ENCODE measurements at regions not wholly inside any gene's neighbourhood (a gene's known extent, or its start where the extent isn't known, plus 50 kb on each side); places are given as distances from the start of the nearest gene placed in this dataset.

DNA sequence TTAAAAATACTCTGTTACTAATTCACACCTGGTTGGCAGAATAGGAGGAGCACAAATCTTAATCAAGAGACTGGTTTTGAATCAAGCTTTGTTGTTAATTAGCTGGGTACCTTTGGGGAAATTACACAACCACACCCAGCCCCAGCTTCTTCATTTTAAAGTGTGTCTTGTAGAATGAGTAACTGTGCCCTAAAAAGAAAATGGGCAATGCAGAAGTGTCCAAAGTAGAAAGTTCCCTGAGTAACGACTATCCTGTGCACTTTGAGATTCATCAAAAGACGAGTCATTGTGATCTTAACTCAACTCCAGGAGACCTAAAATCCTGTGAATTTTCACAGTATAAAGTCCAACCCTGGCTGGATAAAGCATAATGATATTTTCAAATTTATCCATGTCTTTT, 792.3 kb upstream of the HS3ST1 start:
- Histone ChIP-seq H2AFZ (replicated peaks; ENCODE audit: low read length, poor library complexity) (no peak overlapping the region), H3K36me3 (ENCODE audit: control insufficient read depth, insufficient read depth, low read length) (no peaks in the 10 kb centered on the region), H2AK5ac (ENCODE audit: low read depth, low read length) (no peak overlapping the region), H3K4ac (ENCODE audit: low read depth, low read length) (no peak overlapping the region), H3K23ac (ENCODE audit: low read depth, low read length) (no peak overlapping the region), H4K8ac (ENCODE audit: low read depth in 2 of 2, low read length in 2 of 2) (no peak overlapping the region), H3K56ac (ENCODE audit: extremely low read depth, insufficient read depth, low read length) (no peak overlapping the region), H3K4me3 (ENCODE audit: insufficient read depth, low read depth, low read length) (no peak overlapping the region), H3K27ac (ENCODE audit: insufficient read depth, low read length) (no peak overlapping the region), H2BK5ac (ENCODE audit: low read depth, low read length, poor library complexity, severe bottlenecking) (no peak overlapping the region), H3K4me2 (ENCODE audit: low read depth, low read length) (no peak overlapping the region), H2BK20ac (ENCODE audit: low read depth, low read length) (no peak overlapping the region), H4K91ac (ENCODE audit: insufficient read depth, low read depth, low read length) (no peak overlapping the region), H2BK120ac (ENCODE audit: low read depth, low read length) (no peak overlapping the region), H3K9me3 (ENCODE audit: control insufficient read depth, insufficient read depth, low read length) (no peaks in the 10 kb centered on the region; the same call in 1 of the 2 replicates), H3K79me1 (ENCODE audit: low read depth in 1 of 2, low read length in 2 of 2) (no peaks in the 10 kb centered on the region), H3K14ac (replicated peaks; ENCODE audit: low read depth, low read length) (no peak overlapping the region), H4K5ac (ENCODE audit: low read depth, low read length) (no peak overlapping the region), H3K27me3 (ENCODE audit: control insufficient read depth, insufficient read depth, low read length) (no peaks in the 10 kb centered on the region), H4K20me1 (ENCODE audit: insufficient read depth, low read length) (no peaks in the 10 kb centered on the region), H3K9ac (ENCODE audit: low read depth, low read length) (no peak overlapping the region), H2AK9ac (replicated peaks; ENCODE audit: low read depth, low read length, poor library complexity) (no peak overlapping the region), H3K4me1 (ENCODE audit: control insufficient read depth, insufficient read depth, low read length) (no peaks in the 10 kb centered on the region), H2BK15ac (ENCODE audit: low read depth, low read length) (no peak overlapping the region), H3K18ac (ENCODE audit: low read depth, low read length) (no peak overlapping the region), H3K9me1 (ENCODE audit: insufficient read depth, low read length) (no peaks in the 10 kb centered on the region)
- CTCF ChIA-PET = no interaction called here
- BruUV-seq (replicated peaks) = no TSS peak
- ATAC-seq (ENCODE audit: low read depth) (no peak), DNase-seq (no peak)
- no CpG with 5 or more reads among the region's 2 CpGs for WGBS, 2 experiments (ENCODE audit: extremely low coverage in 2 of 2, insufficient read length in 1 of 2)
- in situ Hi-C loops (cut with MboI; ENCODE audit: low sequenced_read_pairs) (no loop called here), intact Hi-C loops (cut with micrococcal nuclease) (no loop called here), dilution Hi-C loops (cut with HindIII; ENCODE audit: low sequenced_read_pairs, unreplicated experiment) (no loop called here)
- TF ChIP-seq BHLHE40 (IDR thresholded peaks at IDR 0.05; ENCODE audit: low read depth, low read length) (no peak), RAD21 (IDR thresholded peaks at IDR 0.05; ENCODE audit: low read length) (no peak), SMC3 (IDR thresholded peaks at IDR 0.05; ENCODE audit: low read depth, low read length) (no peak), MXI1 (IDR thresholded peaks at IDR 0.05; ENCODE audit: borderline replicate concordance, low read depth, low read length) (no peak), RCOR1 (IDR thresholded peaks at IDR 0.05; ENCODE audit: insufficient replicate concordance, low read length) (no peak), FOS (IDR thresholded peaks at IDR 0.05; ENCODE audit: low read depth, low read length) (no peak), NFE2L2 (IDR thresholded peaks at IDR 0.05; ENCODE audit: low read depth, low read length) (no peak), MAFK (IDR thresholded peaks at IDR 0.05; ENCODE audit: low read depth, low read length) (no peak), CHD1 (IDR thresholded peaks at IDR 0.05; ENCODE audit: low read depth, low read length) (no peak), CTCF (conservative IDR thresholded peaks at IDR 0.05; ENCODE audit: low read depth, low read length) (no peak)
- TF ChIP-seq, protein P1, sequence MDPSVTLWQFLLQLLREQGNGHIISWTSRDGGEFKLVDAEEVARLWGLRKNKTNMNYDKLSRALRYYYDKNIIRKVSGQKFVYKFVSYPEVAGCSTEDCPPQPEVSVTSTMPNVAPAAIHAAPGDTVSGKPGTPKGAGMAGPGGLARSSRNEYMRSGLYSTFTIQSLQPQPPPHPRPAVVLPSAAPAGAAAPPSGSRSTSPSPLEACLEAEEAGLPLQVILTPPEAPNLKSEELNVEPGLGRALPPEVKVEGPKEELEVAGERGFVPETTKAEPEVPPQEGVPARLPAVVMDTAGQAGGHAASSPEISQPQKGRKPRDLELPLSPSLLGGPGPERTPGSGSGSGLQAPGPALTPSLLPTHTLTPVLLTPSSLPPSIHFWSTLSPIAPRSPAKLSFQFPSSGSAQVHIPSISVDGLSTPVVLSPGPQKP (IDR thresholded peaks at IDR 0.05; ENCODE audit: borderline replicate concordance, low read depth, low read length) = no peak
- TF ChIP-seq, protein P2, sequence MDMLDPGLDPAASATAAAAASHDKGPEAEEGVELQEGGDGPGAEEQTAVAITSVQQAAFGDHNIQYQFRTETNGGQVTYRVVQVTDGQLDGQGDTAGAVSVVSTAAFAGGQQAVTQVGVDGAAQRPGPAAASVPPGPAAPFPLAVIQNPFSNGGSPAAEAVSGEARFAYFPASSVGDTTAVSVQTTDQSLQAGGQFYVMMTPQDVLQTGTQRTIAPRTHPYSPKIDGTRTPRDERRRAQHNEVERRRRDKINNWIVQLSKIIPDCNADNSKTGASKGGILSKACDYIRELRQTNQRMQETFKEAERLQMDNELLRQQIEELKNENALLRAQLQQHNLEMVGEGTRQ (IDR thresholded peaks at IDR 0.05; ENCODE audit: low read depth, low read length) = no peak
- POLR2A ChIA-PET (ENCODE audit: unreplicated experiment) = no interaction called here
